ENCODE measurements at regions not wholly inside any gene's neighbourhood (a gene's known extent, or its start where the extent isn't known, plus 50 kb on each side); places are given as distances from the start of the nearest gene placed in this dataset.
A peak's percentile ranks its signal among the peaks of the same experiment; 100 is the strongest.

DNA sequence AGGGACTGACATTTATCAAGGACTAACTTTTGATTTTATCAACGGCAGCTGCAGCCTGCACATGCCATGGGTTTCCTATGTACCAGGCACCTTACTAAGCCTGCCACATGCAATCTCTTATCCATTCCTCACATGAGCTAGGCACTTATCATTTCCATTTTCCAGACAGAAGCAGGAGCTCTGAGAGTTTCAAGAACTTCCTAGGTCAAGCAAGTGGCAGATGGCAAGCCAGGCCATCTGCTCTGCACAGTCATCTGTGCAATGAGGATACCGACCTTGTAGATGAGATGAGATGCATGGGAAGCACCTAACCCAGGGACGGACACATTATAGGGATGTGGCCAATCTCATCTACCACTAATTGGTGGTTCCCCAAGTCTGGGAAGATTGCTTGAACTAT is 339.4 kb upstream of the USP24 start:
- intact Hi-C loops (cut with DNase I; ENCODE audit: low total_unique reads): no loop called here
- TF ChIP-seq, protein P1, sequence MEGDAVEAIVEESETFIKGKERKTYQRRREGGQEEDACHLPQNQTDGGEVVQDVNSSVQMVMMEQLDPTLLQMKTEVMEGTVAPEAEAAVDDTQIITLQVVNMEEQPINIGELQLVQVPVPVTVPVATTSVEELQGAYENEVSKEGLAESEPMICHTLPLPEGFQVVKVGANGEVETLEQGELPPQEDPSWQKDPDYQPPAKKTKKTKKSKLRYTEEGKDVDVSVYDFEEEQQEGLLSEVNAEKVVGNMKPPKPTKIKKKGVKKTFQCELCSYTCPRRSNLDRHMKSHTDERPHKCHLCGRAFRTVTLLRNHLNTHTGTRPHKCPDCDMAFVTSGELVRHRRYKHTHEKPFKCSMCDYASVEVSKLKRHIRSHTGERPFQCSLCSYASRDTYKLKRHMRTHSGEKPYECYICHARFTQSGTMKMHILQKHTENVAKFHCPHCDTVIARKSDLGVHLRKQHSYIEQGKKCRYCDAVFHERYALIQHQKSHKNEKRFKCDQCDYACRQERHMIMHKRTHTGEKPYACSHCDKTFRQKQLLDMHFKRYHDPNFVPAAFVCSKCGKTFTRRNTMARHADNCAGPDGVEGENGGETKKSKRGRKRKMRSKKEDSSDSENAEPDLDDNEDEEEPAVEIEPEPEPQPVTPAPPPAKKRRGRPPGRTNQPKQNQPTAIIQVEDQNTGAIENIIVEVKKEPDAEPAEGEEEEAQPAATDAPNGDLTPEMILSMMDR (IDR thresholded peaks at IDR 0.05): no peak
- TF ChIP-seq POLR2A (IDR thresholded peaks at IDR 0.05): no peak
- no peak overlapping the region for H3K4me3 ChIP-seq (ENCODE audit: low read depth, poor library complexity, severe bottlenecking)
- 87 to 95% methylated on average over 3 of the region's 3 CpGs for WGBS, 2 donors
- DNase-seq (ENCODE audit: low spot score in 2 of 2): peak in 1 of 2 donors; percentile 9

DNA sequence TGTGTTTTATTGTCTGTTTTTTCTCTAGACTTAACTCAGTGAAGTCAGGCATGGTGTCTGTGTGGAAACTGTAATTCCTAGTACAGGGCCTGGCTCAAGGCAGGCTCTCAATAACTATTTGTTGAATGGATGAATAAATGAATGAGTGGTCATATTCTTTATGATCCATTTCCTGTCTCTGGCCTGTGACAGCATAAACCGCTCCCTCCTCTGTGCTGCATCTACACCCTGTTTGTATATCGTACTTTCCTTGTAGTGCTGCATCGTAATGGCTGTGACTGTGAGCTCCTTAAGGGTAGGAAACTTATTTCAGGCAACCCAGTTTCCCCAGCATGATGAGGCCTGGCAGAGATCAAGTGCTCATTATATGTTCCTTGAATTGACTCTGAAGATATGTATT is 337.5 kb upstream of the USP24 start:
- no peak for TF ChIP-seq POLR2A (IDR thresholded peaks at IDR 0.05)
- TF ChIP-seq, protein P1 (IDR thresholded peaks at IDR 0.05): no peak
- intact Hi-C loops (cut with DNase I; ENCODE audit: low total_unique reads): no loop called here
- H3K4me3 ChIP-seq (ENCODE audit: low read depth, poor library complexity, severe bottlenecking): no peak overlapping the region
- 96 to 99% methylated on average over 3 of the region's 3 CpGs for WGBS, 2 donors
- DNase-seq (ENCODE audit: low spot score in 2 of 2): no peak

DNA sequence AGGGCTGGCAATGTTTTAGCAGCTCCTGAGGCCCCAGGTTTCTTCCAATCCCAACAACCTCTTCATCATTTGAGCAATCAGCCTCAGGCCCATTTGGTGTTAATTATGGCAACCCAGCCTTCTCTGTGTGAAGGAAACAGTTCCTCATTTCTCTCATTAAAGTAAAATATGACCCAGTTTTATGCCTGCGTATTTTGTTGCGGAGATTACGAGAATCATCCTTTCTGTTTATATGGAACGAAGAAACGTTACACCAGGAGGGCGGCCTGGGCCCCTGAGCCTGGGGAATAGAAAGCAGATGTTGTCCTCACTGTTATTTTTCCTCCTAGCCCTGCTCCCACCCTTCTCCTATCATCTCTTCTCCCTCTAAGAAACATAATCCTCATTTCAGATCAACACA is 332.2 kb upstream of the USP24 start:
- TF ChIP-seq, protein P1 (IDR thresholded peaks at IDR 0.05): no peak
- no peak for TF ChIP-seq POLR2A (IDR thresholded peaks at IDR 0.05)
- 61 to 77% methylated on average over 6 of the region's 6 CpGs for WGBS, 2 donors
- intact Hi-C loops (cut with DNase I; ENCODE audit: low total_unique reads): no loop called here
- no peak for DNase-seq (ENCODE audit: low spot score in 2 of 2)
- no peak overlapping the region for H3K4me3 ChIP-seq (ENCODE audit: low read depth, poor library complexity, severe bottlenecking)

DNA sequence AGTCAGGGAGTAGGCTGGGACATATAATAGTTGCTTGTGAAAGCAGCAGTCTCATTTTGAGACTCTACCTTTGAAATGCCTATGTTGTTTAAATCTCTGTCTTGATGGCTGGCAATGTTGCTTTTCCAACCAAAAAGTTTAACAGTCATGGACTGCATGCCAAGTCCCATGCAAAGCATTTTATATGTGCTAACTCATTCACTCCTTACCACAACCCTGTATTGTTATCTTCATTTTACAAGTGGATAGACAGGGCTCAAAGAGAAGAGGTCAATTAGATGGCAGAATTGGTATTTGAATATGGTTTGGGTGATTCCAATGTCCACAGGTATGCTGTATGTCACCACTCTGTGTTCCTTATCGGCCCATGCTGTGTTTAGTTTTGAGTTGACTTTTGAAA is 331.4 kb upstream of the USP24 start:
- no peak for DNase-seq (ENCODE audit: low spot score in 2 of 2)
- 97 to 100% methylated on average over 1 of the region's 1 CpG for WGBS, 2 donors
- H3K4me3 ChIP-seq (ENCODE audit: low read depth, poor library complexity, severe bottlenecking): no peak overlapping the region
- TF ChIP-seq, protein P1 (IDR thresholded peaks at IDR 0.05): no peak
- TF ChIP-seq POLR2A (IDR thresholded peaks at IDR 0.05): no peak
- intact Hi-C loops (cut with DNase I; ENCODE audit: low total_unique reads): no loop called here

DNA sequence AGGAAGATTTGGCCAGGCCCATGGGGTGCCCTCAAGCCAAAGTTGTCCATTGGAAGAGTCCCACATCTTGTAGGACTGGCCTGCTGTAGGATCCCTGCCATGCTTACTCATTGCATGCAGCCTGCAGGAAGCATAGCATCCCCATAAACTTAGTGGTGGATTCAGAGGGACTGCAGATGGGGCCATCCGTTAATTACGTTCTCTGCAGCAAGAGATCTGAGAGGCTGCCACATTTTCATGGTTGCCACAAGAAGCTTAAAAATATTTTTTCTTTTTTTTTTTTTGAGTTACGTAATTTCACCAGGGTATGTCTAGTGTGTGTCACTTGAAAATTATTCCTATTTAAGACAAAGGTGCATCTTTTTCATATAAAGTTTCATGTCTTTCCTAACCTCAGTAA is 329.7 kb upstream of the USP24 start:
- DNase-seq (ENCODE audit: low spot score in 2 of 2): no peak
- TF ChIP-seq, protein P1 (IDR thresholded peaks at IDR 0.05): no peak
- no peak for TF ChIP-seq POLR2A (IDR thresholded peaks at IDR 0.05)
- WGBS, 2 donors: 87 to 92% methylated on average over 3 of the region's 3 CpGs
- intact Hi-C loops (cut with DNase I; ENCODE audit: low total_unique reads): no loop called here
- H3K4me3 ChIP-seq (ENCODE audit: low read depth, poor library complexity, severe bottlenecking): no peak overlapping the region

DNA sequence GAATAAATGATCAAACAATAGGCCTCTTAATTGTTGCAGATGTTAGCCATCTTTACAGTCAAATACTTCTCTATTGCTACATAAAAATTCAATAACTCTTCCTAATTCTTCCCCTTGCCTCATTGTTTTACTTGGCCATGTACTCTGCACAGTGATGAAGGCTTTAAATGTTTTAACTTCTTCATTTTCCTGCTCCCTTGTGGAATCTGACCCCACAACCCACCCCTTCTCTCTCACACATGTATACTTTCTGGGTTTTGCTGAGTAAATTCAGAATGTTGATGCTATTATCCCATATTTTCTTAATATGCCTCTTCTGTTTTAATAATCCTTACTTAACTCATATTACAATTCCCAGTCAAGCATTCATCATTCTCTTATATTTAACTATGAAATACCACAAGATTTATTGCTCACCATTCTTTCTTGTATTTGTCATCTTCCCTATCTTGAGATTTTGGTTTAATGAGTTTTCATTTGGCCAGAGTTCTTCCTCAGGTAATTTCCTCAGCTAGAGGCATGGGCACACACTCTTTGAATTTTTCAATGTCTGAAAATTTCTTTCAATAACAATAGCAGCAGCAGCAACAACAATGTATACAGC is 327.8 kb upstream of the USP24 start:
- H3K4me3 ChIP-seq (ENCODE audit: low read depth, poor library complexity, severe bottlenecking): no peak overlapping the region
- TF ChIP-seq POLR2A (IDR thresholded peaks at IDR 0.05): no peak
- TF ChIP-seq, protein P1 (IDR thresholded peaks at IDR 0.05): no peak
- no peak for DNase-seq (ENCODE audit: low spot score in 2 of 2)
- intact Hi-C loops (cut with DNase I; ENCODE audit: low total_unique reads): no loop called here

Measured in lower leg skin (tissue), 4 donors.